HG03039 (cell line): ENCODE measurements at regions not wholly inside any gene's neighbourhood (a gene's known extent, or its start where the extent isn't known, plus 50 kb on each side); places are given as distances from the start of the nearest gene placed in this dataset.
A peak's percentile ranks its signal among the peaks of the same experiment; 100 is the strongest.

Experiments used
- ATAC-seq: cut with Tn5 transposase; IDR thresholded peaks from one replicate; pipeline ENCODE4 v1.9.1; 2021; ENCODE audit warnings: mild to moderate bottlenecking, moderate library complexity; ENCODE audit not compliant: unreplicated experiment

DNA sequence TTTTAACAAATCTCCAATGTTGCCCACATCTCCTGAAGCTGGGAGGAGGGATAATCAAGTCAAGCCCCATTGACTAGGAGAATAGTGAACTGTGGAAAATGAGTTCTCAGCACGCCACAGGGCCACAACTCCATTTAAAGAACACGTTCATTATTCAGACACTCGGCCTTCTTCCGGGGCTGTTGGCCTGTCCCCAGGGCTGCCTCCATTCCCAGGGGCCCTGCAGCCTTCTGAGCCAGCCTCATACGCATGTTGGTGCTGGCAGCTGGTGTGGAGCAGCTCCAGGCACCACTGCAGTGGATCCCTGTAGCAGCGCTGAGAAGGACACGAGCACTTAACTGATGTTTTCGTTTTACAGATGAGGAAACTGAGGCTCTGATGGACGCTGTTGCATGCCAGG is 87.5 kb upstream of the RCN1 start:
- no peak for ATAC-seq

DNA sequence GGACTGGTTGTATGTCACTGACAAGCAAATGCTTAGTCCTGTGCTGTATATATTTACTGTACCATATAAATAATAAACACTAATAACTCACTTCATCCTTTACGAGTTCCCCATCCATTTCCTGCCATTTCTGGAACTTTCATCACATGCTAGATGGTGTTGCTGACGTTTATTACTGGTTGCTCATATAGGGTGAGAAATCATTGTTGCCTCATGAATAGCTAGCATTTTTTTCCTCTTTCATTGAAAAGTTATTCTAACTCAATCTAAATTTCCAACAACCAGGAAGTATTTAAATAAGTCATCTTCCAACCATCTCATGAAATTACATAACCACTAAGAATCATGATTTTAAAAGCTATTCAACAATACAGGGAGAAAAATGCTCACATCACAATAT is 88.6 kb upstream of the RCN1 start:
- ATAC-seq: no peak

DNA sequence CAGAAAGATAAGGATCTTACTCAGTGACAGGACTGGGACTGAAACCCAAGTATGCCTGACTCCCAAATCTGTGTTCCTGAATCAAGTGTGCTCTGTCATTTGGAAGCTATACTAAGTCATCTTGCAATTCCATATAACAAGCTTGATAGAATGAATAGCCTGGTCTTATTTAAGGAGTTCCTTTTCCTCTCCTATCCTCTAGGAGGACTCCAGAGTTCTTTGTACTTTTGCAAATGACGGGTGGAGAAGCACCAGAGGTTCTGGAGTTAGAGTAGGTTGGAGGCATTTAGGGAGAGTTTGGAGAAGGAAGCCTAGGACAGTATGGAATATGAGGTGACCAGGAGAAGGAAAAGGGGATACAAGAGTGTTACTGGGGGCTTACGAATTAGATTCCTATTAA is 92.9 kb upstream of the RCN1 start:
- no peak for ATAC-seq

DNA sequence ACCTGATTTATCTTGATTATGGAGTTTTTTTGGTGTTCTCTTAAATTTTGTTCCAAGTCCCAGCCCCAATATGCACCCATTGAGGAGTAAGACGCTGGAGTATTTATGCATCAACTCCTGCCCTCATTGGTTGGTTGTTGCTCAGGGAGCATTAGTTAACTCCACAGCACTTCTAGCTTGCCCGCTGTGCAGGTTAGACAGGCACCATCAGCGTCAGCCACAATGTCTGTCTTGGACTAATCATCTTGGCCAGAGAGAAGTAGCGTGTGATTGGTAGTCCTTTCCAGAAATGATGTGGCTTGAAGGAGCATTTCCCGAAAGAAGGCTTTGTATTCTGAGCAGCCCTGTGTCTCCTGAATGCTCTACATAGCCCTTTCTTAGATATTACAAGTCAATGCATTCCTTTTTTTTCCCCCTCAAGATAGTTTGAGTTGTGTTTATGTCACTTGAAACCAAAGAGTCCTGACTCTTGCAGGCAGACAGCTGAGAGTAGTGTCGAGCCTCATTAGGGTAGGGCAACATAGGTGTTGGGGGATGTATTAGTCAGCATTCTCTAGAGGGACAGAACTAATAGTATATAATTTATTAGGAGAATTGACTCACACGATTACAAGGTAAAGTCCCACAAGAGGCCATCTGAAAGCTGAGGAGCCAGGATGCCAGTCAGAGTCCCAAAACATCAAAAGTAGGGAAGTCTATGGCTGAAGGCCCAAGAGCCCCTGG is 94.6 kb upstream of the RCN1 start:
- no peak for ATAC-seq

DNA sequence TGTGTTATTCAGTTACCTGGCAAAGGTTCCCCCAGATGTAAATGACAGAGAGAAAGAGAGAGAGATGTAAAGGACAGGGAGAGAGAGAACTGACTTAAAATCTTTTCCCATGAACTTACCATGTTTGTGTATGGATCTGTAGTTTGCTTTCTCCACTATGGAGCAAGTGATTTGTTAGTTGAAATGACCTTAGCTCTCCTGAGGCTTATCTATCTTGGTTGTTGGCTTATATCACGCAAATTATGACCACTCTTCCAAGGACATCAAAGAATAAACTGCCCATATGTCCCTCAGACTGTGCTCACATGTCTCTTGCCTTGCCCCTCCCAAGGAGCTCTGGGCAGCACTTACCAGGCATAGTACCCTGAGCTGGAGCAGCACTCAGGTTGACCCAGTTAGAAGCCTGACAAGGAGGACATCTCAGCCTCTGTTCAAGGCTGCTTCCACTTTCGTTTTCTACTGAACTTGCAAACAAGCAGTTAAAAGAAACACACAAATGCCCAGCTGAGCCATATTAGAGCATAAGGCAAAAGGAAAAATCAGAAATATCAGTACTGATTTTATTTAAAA is 95.3 kb upstream of the RCN1 start:
- peak; percentile 77 for ATAC-seq

DNA sequence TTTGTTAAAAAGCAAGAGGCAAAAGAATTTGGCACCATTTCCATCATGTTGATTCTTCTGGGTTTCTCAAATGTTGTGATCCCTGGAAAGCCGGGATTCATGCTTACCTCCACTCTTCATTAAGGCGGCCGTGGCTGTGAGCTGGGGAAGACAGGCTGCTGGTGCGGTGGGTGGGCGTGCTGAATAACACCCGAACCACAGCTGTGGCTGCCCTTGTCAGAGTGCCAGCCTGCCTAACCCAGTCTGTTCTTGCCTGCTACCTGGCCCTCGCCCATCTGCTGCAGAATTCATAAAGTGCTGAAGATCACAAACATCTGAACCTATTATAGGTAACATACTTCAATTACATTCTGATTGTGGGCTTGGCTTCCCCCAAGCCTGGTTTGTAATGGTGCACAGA is 95.8 kb upstream of the RCN1 start:
- ATAC-seq: no peak

DNA sequence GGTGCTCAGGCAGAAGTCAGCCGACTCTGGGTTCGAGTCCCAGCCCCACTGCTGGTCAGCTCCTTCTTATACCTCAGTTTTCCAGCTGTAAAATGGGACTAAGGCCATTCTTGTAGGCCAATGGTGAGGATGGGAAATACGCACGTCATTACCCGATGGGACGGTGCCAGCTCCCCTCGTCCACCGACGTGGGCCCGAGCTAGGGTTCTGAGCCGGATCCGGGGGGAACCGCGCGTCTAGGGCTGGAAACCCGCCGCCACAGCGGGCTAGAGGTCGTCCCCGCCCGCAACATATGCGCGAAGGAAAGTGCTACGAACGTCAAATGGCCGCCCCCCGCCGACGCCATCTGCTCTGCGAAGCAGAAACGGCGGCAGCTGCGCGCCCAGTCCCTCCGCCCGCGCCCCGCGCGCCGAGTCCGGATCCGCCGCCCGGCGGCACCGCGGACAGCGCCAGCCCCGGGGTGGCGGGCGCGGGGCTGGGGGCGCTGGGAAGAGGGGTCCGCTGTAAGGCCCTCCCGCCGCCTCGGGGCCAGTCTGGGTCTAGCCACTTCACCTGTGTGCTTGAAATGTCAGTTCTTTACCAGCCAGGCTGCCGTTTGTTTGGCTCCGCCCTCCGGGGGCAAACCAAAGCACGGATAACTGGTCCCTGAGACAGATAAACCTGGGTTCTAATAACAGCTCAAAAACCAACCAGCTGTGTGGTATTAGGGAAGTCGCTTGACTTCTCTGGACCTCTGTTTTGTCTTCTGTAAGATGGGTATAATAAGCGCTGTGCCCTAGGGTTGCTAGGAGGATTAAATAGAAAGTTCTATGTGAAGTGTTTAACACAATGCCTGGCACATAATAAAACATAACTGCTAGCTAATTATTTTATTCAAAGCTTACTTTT is 103.5 kb upstream of the RCN1 start:
- no peak for ATAC-seq

DNA sequence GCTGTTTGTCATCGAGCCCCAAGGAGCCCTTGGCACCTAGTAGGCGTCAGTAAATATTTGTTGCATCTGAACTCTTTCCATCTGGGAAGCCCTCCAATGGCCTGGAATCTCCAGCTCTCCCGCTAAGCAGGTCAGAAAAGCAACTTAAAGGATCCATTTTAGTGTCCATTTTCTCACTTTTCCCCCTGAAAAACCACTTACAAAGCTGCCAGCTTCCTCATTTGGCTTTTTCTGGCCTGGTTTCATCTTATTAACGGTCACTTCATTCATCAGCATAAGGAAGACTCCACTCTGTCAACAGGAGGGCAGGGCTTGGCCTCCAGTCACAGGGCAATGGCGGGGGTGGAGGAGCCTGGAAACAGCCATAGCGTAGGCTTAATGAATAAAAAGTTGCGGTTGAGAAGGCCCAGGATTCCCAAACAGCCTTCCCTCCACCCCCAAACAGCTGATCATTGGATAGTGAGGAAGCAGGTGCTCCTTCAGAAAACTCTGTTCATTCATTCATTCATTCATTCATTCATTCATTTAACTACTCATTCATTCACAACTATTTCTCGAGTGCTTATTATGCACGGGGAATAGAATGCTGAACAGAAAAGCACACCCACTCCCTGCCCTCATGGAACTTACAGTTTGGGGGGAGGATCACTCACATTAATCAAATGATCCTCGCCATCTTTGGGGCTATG is 104.5 kb upstream of the RCN1 start:
- no peak for ATAC-seq

DNA sequence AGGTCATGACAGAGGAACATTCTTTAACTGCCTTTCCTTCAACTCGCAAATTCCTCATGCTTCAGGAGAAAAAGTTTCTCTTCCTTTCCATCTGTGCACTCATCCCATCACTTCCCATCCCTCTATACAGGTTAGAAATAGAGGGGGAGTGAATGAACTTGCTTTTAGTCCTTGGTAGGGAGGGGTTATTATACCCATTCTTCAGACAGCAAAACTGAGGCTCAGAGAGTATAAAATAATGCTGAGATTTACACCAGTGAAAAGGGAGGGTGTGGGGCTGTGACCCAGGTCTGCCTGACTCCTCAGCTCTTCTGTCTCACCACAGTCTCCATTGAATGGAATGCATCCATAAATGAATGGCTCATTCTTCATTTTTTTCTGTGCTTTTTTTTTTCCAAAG is 109.4 kb upstream of the RCN1 start:
- no peak for ATAC-seq

DNA sequence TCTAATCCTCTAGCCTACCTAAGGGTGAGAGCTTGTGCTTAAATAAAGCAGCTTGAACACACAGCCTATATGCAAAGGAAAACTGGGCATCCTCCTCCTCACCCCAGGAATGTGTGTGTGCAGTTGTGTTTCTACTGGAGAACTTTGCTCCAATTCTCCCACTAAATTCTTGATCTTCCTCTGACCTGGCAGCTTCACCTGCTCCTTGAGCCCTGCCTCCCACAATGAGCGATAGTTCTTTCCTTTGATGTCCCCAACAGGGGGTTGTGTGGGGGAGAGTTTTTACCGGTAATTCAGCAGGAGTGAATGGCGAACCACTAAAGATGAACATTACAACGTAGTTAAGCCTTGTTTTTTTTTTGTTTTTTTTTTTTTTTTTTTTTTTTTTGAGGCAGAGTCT is 113.5 kb upstream of the RCN1 start:
- ATAC-seq: no peak

DNA sequence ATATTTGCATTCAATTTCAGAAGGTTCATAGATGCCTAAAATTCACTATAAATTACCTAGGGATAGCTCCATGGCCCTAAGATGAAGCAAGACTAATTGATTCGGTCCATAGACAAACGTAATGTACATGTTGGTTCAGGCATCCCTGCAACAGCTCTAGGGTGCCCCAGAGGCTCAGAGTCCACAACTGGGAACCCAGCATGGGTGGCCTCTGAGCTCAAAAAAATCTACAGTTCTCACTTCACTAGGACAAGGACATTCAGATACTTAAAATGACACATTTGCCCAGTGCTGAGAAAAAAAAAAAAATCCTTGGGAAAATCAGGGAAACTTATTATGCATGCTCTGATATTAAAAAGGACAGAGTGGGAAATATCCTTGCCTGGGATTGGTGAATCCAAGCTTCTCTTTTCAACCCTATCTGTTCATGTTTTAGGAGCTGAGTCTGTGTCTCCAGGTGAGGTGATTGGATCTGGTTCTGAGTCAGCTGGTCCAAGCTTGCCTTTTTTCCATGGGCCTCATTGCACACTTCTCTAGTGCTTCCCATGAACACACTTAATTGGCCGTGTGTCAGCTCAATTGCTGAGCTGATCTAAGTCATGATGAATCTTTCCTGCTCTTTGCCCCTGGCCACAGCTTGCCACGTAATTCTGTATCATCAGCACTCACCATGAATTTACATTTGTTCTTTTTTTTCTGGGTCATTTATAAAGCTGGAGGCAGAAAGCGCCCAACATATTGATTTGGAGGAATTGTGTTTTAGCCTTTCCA is 116.3 kb upstream of the RCN1 start:
- ATAC-seq: no peak

DNA sequence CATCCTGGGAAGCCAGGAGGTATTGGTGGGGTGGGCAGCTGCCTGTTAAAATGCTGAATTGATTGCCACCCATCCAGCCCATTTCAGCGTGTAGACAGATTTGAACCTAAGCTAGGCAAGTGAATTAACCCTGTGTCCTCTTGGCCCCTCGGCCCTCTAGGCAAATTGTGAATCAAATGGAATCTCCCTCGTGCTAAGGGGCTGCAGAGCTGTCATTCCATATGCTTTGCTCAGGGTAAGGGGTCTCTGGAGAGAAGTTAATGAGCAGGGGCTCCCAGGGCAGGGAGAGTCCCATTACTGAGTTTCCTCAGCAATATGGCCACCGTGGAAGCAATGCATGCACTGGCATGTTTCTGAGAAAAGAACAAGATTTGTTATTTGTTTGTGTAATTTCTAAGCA is 117.7 kb upstream of the RCN1 start:
- ATAC-seq: no peak

DNA sequence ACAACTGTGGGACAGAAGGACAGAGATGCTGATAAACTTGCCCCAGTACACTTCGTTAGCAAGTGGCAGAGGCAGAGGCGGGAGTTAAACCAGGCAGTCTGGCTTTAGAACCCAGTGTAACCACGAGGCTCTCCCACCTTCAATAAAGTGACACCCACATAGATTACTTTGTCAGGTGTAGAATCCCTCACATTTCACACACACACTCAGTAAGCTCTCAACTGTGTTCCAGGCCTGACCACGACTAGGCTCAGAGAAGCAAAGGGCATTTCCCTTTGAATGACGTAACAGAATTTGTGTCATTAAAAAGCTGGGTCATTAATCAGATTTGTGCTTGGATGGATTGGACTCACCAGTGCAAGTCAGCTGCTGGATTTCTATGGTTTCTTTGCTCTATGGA is 118.3 kb upstream of the RCN1 start:
- no peak for ATAC-seq

DNA sequence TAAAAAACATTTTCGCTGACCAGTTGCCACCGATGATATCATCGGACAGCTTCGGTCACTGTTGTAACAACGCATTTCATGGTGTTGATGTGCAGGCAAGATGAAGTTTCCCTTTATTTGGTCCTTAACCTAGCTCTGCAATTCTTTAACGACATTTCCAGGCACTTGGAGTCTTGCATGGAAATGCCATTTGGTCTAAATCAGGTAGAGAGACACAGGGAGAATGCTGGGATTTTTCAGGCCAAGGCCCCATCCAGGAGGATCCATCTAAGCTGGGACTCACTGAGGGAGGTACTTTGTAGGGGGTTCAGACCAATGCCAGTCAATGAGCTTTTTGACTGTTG is 121.5 kb upstream of the RCN1 start:
- ATAC-seq: no peak

DNA sequence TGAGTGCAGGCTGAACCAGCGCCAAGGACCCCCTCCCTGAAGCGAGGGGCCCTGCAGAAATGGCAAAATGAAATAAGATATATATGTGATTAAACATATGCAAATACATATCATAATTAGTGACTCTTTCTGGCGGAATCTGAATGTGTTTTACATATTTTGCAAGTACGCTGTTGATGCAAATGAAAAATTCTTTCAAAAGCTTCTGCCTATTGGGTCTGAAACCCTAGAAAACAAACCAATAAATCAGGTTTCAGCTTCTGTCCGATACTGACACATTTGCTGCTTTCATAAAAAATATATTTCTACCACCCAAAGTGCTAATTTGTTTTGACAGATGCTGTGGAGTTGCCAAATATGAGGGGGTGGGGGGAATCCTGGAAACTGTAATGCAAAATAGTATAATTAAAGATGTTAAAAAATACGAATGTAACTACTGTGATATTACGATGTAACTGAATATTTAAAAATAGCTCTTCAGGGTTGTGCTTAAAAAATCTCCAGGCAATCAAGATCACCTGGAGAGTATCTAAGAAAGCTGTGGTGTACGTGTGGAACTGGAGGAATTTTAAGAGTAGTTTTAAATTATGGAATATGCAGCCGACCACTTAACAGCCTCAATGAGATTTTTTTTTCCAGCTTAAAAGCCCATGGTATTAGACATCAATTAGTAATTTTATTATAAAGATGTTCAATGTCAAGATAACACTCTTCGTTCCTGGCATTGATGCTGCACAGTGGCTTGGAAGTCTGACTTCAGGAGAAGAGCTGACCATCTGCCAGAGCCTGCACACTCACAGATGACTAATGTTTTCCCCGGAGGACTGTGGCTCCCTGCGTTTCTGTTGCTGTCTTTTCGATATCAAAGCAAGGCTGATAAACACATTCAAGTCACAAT is 122.2 kb upstream of the RCN1 start:
- no peak for ATAC-seq

DNA sequence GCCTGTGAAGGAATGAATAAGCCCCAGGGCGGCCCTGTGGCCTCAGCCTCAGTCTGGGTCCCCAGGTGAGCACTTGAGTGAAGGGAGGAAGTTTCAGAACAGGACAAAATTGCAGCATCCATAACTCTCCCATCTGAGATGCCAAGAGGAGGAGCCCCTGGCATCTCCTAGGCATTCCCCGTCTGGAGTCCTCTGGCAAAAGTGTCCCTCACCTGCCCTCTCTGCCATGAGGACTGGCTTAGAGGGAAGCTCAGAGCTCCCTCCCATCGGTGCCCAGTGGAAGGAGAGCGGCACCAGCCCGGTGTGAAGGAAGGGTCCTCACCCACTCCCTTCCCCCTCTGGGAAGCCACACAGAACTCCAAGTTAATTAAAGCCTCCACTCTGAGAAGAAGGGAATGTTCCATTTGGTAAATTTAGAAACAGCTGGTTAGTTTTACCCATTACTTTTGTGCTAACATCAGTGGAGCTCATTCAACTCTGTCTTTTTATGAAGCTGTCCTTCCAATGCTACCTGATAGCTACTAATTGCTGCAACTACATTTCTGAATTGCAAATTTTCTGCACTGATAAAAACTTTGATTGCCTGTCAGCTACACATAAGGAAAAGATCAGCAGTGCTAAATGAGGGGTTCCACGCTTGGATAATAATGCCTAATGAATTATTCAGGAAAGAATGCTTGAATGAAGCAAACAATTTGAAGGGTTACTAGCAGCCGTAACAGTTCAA is 123.3 kb upstream of the RCN1 start:
- ATAC-seq: no peak

DNA sequence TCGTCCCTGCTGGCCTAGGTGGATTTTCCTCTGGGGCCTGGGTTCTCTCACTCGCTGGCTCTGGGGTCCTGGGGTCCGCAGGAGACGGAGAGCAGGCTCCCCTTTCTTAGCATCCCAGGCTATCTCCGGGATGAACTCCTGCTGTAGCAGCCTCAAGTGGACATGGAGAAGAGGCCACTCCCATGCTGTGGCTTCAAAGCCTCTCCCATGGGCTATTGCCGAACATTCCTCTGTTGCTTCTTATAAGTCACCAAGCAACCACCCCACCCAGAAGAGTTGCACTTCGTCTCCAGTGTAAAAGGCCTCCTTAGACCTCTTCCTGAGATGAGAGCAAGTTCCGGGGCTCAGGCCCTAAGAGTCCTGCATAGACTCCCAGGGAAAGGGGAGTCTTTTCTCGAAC is 124.0 kb upstream of the RCN1 start:
- no peak for ATAC-seq

DNA sequence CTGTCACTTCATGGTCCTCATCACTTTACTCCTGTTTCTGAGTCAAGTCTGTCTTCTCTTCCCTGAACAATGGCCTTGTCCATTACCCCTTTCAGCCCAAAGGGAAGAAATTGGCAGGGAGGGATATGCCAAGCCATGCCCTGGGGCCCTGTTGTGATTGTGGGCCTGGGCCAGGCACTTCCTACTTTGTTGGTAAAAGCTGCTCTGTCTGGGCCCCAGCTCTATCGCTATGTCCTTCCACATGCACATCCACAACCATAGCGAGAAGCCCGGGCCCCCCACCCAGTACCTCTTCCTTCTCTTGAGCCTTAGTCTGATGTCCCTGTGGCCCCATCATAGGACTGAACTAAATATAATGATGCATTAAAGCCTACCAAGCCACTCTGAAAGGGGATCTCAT is 126.7 kb upstream of the RCN1 start:
- ATAC-seq: no peak

DNA sequence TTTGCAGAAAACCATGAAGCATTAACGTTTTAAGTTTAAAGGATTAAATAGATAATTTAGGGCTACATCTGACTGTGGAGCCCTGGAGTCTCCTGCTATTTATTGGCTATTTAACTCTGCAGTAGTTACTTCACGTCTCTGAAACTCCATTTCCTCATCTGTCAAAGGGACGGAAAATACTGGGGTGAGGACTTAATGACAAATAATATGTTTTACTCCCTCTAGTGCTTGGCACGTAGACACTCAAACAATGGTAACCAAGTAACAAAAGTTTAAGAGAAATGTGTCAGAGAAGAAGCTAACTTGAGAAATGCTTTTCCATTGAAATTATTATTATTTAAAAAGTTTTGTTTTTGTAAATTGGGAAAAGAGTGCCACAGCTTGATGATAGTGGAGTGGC is 130.7 kb upstream of the RCN1 start:
- no peak for ATAC-seq
